GM18867 (cell line): ENCODE measurements at regions not wholly inside any gene's neighbourhood (a gene's known extent, or its start where the extent isn't known, plus 50 kb on each side); places are given as distances from the start of the nearest gene placed in this dataset.

Source experiments
- ATAC-seq: cut with Tn5 transposase; IDR thresholded peaks from one replicate; pipeline ENCODE4 v1.9.1; 2021; ENCODE audit warnings: mild to moderate bottlenecking, moderate library complexity; ENCODE audit not compliant: unreplicated experiment

- ATAC-seq, result no peak
These were observed 480.8 kb upstream of the TNC start for GRCh38 chr9:115598751-115599150.

- ATAC-seq, result no peak
These were observed 481.9 kb upstream of the TNC start for GRCh38 chr9:115599898-115600297.

- ATAC-seq, result no peak
These were observed 483.5 kb upstream of the TNC start for GRCh38 chr9:115601434-115601833.

- no peak for ATAC-seq
These were observed 487.0 kb upstream of the TNC start for GRCh38 chr9:115604831-115605483.

GRCh38 chr9:115606838-115607237 is 488.9 kb upstream of the TNC start:
- no peak for ATAC-seq

- no peak for ATAC-seq
These were observed 496.5 kb upstream of the TNC start for GRCh38 chr9:115614326-115614999.

- no peak for ATAC-seq
These were observed 497.0 kb upstream of the TNC start for GRCh38 chr9:115615000-115615401.

- ATAC-seq, result no peak
These were observed 498.1 kb upstream of the TNC start for GRCh38 chr9:115615821-115616665.

GRCh38 chr9:115616666-115617239 is 498.8 kb upstream of the TNC start:
- ATAC-seq, result no peak

- ATAC-seq, result no peak
These were observed 507.3 kb upstream of the TNC start for GRCh38 chr9:115625251-115625650.

GRCh38 chr9:115625954-115626353 is 508.0 kb upstream of the TNC start:
- ATAC-seq, result no peak

- ATAC-seq, result no peak
These were observed 509.6 kb upstream of the TNC start for GRCh38 chr9:115627511-115627910.

GRCh38 chr9:115628426-115628825 is 510.5 kb upstream of the TNC start:
- no peak for ATAC-seq

- no peak for ATAC-seq
These were observed 512.2 kb upstream of the TNC start for GRCh38 chr9:115629879-115630840.

GRCh38 chr9:115632391-115632790 is 514.4 kb upstream of the TNC start:
- no peak for ATAC-seq

GRCh38 chr9:115633104-115633503 is 515.1 kb upstream of the TNC start:
- no peak for ATAC-seq

- ATAC-seq, result no peak
These were observed 517.8 kb upstream of the PAPPA start for GRCh38 chr9:115635680-115636383.

- ATAC-seq, result no peak
These were observed 517.0 kb upstream of the PAPPA start for GRCh38 chr9:115636596-115636995.

GRCh38 chr9:115637661-115638060 is 515.9 kb upstream of the PAPPA start:
- ATAC-seq, result no peak

GRCh38 chr9:115640887-115641286 is 512.7 kb upstream of the PAPPA start:
- no peak for ATAC-seq
